SK-N-SH (cell line): ENCODE measurements at regions not wholly inside any gene's neighbourhood (a gene's known extent, or its start where the extent isn't known, plus 50 kb on each side); places are given as distances from the start of the nearest gene placed in this dataset.

Experiments used
- CTCF ChIA-PET: fragments of 300-600, 350-600 bp; formaldehyde crosslinking; extraction: SDS; loops from one replicate; lab custom pipeline; 2021; lab: Yijun Ruan, JAX
- POLR2A ChIA-PET: fragments of 350-600 bp; sonication (Branson Sonifier 250); formaldehyde crosslinking; extraction: SDS; loops from one replicate; lab custom pipeline; 2020; ENCODE audit warnings: antibody characterized with exemption, inconsistent platforms; lab: Yijun Ruan, JAX
- DNase-seq: peaks from one replicate; pipeline ENCODE4 v3.0.0; 2012
- H2AFZ ChIP-seq: fragments of 200-600 bp; sonication (generic); 2 replicates; pipeline ENCODE4 v1.8.1; 2016; ENCODE audit warnings: antibody characterized with exemption, mild to moderate bottlenecking, low read depth
- H3F3A ChIP-seq: fragments of 200-600 bp; sonication (generic); replicated peaks from 2 replicates; pipeline ENCODE3; 2016; ENCODE audit warnings: antibody characterized with exemption, mild to moderate bottlenecking; ENCODE audit not compliant: insufficient read depth
- H3K27ac ChIP-seq, 2 experiments: fragments of 200-500 bp in 1 of 2; fragments of 200-600 bp in 1 of 2; sonication (Bioruptor generic) in 1 of 2; sonication (generic), shearing (Covaris generic) in 1 of 2; 2 replicates each; pipeline versions ENCODE4 v1.5.1 to v1.6.1; 2014 to 2016; ENCODE audit warnings: low read depth in 2 of 2, inconsistent platforms in 1 of 2, low read length in 1 of 2, mild to moderate bottlenecking in 1 of 2, mixed read lengths in 1 of 2
- H3K27me3 ChIP-seq: fragments of 200-600 bp; sonication (generic), shearing (Covaris generic); 2 replicates; pipeline ENCODE4 v1.6.1; 2016; ENCODE audit warnings: mixed run types; ENCODE audit not compliant: insufficient read depth
- H3K36me3 ChIP-seq, 2 experiments: fragments of 200-500 bp in 1 of 2; fragments of 200-600 bp in 1 of 2; sonication (Bioruptor generic) in 1 of 2; sonication (generic) in 1 of 2; replicated peaks in 1 of 2; 2 replicates each; pipeline versions ENCODE3 to v1.5.1; 2014 to 2016; ENCODE audit warnings: low read length in 1 of 2, mild to moderate bottlenecking in 1 of 2; ENCODE audit not compliant: insufficient read depth in 2 of 2, control insufficient read depth in 1 of 2
- H3K4me1 ChIP-seq, 2 experiments: fragments of 200-500 bp in 1 of 2; fragments of 200-600 bp in 1 of 2; sonication (Bioruptor generic) in 1 of 2; sonication (generic), shearing (Covaris generic) in 1 of 2; 2 replicates each; pipeline versions ENCODE4 v1.5.1 to v1.6.1; 2014 to 2016; ENCODE audit warnings: low read depth in 1 of 2, low read length in 1 of 2, mixed run types in 1 of 2; ENCODE audit not compliant: insufficient read depth in 2 of 2, control insufficient read depth in 1 of 2
- H3K4me2 ChIP-seq: fragments of 200-600 bp; sonication (generic), shearing (Covaris generic); 2 replicates; pipeline ENCODE4 v1.6.1; 2017; ENCODE audit warnings: mixed run types
- H3K4me3 ChIP-seq, 2 experiments: fragments of 200-500 bp in 1 of 2; fragments of 200-600 bp in 1 of 2; sonication (Bioruptor generic) in 1 of 2; sonication (generic), shearing (Covaris generic) in 1 of 2; 2 replicates each; pipeline versions ENCODE4 v1.5.1 to v1.8.1; 2014 to 2016; ENCODE audit warnings: low read depth in 2 of 2, inconsistent platforms in 1 of 2, low read length in 1 of 2, mild to moderate bottlenecking in 1 of 2, mixed read lengths in 1 of 2, moderate library complexity in 1 of 2
- H3K79me2 ChIP-seq: fragments of 200-600 bp; sonication (generic); 2 replicates; pipeline ENCODE4 v1.8.1; 2017; ENCODE audit warnings: mild to moderate bottlenecking; ENCODE audit not compliant: insufficient read depth
- H3K9ac ChIP-seq: fragments of 200-600 bp; sonication (generic); 2 replicates; pipeline ENCODE4 v1.6.1; 2017; ENCODE audit warnings: mixed run types
- H3K9me2 ChIP-seq: fragments of 200-600 bp; sonication (generic); 2 replicates; pipeline ENCODE4 v1.6.1; 2017; ENCODE audit warnings: mixed run types
- H3K9me3 ChIP-seq: fragments of 200-600 bp; sonication (generic); 2 replicates; pipeline ENCODE4 v1.6.1; 2017; ENCODE audit warnings: mixed run types, mild to moderate bottlenecking, moderate library complexity
- H4K20me1 ChIP-seq: fragments of 200-600 bp; sonication (generic); 2 replicates; pipeline ENCODE4 v1.6.1; 2017; ENCODE audit warnings: mild to moderate bottlenecking, mixed run types; ENCODE audit not compliant: insufficient read depth
- CTCF ChIP-seq: fragments of 200-600 bp; sonication (generic); IDR thresholded peaks from 2 replicates; pipeline ENCODE4 v1.6.1; 2017; ENCODE audit warnings: antibody characterized with exemption, mild to moderate bottlenecking, moderate library complexity
- ELF1 ChIP-seq: IDR thresholded peaks from 2 replicates; pipeline ENCODE4 v1.4.0; 2012
- FOXM1 ChIP-seq: IDR thresholded peaks from 2 replicates; pipeline ENCODE4 v1.4.0; 2012; ENCODE audit warnings: low read depth, mild to moderate bottlenecking
- NFIC ChIP-seq: IDR thresholded peaks from 2 replicates; pipeline ENCODE4 v1.4.0; 2012; ENCODE audit warnings: borderline replicate concordance
- NRF1 ChIP-seq: IDR thresholded peaks from 2 replicates; pipeline ENCODE4 v1.6.1; 2012; ENCODE audit warnings: low read depth, mild to moderate bottlenecking, low read length
- TAF1 ChIP-seq: IDR thresholded peaks from 2 replicates; pipeline ENCODE4 v1.6.1; 2012; ENCODE audit warnings: low read depth, mild to moderate bottlenecking, low read length, moderate library complexity, borderline replicate concordance
- TEAD4 ChIP-seq: IDR thresholded peaks from 2 replicates; pipeline ENCODE4 v1.4.0; 2012; ENCODE audit warnings: mild to moderate bottlenecking, borderline replicate concordance; ENCODE audit not compliant: insufficient read depth
- ZBTB33 ChIP-seq: IDR thresholded peaks from 2 replicates; pipeline ENCODE4 v1.4.0; 2012; ENCODE audit warnings: low read depth, borderline replicate concordance
- WGBS: methylation state at CpG from one replicate; pipeline ENCODE4 v1.1.6; 2017; ENCODE audit warnings: low lambda C conversion rate; 5-methylcytosine and 5-hydroxymethylcytosine counted together
- TF ChIP-seq, protein P1 (sequence below): IDR thresholded peaks from 2 replicates; pipeline ENCODE4 v1.6.1; 2012; ENCODE audit warnings: mild to moderate bottlenecking, low read depth, low read length, moderate library complexity
- TF ChIP-seq, protein P2 (sequence below): IDR thresholded peaks from 2 replicates; pipeline ENCODE4; 2012

DNA sequence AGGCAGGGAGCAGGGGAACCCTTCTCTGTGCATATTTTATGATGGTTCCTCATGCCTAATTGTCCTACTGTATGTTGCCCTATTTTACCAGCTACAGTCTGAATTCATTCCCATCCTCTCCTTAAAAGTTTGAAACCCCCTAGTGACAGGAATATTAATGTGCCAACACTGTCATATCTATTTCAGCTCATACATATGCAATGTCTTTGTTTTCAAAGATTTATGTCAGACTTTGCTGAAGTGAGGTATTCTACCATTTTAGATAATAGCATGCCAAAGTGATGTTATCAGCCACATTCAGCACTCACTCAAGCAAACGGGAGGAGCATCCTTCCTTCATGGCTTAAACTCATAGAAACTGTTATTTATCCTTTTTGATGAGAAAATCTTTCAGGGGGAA is 696.5 kb downstream of the NR2F1-AS1 start:
- 13% methylated on average over 1 of the region's 1 CpG for WGBS
- Histone ChIP-seq H3K79me2 (no peaks in the 10 kb centered on the region), H3K4me1 (no peaks in the 10 kb centered on the region; a peak in 1 of 4 replicates), H4K20me1 (no peaks in the 10 kb centered on the region), H3K4me3 (no peak overlapping the region), H3K36me3 (no peaks in the 10 kb centered on the region), H3K9ac (no peak overlapping the region), H2AFZ (no peak overlapping the region), H3F3A (no peaks in the 10 kb centered on the region), H3K9me2 (no peaks in the 10 kb centered on the region), H3K9me3 (no peaks in the 10 kb centered on the region), H3K27me3 (no peaks in the 10 kb centered on the region), H3K27ac (no peak overlapping the region), H3K4me2 (no peak overlapping the region)
- POLR2A ChIA-PET: no interaction called here
- TF ChIP-seq TEAD4 (no peak), ELF1 (no peak), ZBTB33 (no peak), NFIC (peak; percentile 4; the same call in 1 of the 2 replicates), TAF1 (no peak), CTCF (0 out of 2 replicates have a peak, but pooled peaks have one; percentile 12), NRF1 (no peak), FOXM1 (no peak)
- TF ChIP-seq, protein P1, sequence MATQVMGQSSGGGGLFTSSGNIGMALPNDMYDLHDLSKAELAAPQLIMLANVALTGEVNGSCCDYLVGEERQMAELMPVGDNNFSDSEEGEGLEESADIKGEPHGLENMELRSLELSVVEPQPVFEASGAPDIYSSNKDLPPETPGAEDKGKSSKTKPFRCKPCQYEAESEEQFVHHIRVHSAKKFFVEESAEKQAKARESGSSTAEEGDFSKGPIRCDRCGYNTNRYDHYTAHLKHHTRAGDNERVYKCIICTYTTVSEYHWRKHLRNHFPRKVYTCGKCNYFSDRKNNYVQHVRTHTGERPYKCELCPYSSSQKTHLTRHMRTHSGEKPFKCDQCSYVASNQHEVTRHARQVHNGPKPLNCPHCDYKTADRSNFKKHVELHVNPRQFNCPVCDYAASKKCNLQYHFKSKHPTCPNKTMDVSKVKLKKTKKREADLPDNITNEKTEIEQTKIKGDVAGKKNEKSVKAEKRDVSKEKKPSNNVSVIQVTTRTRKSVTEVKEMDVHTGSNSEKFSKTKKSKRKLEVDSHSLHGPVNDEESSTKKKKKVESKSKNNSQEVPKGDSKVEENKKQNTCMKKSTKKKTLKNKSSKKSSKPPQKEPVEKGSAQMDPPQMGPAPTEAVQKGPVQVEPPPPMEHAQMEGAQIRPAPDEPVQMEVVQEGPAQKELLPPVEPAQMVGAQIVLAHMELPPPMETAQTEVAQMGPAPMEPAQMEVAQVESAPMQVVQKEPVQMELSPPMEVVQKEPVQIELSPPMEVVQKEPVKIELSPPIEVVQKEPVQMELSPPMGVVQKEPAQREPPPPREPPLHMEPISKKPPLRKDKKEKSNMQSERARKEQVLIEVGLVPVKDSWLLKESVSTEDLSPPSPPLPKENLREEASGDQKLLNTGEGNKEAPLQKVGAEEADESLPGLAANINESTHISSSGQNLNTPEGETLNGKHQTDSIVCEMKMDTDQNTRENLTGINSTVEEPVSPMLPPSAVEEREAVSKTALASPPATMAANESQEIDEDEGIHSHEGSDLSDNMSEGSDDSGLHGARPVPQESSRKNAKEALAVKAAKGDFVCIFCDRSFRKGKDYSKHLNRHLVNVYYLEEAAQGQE: no peak
- TF ChIP-seq, protein P2, sequence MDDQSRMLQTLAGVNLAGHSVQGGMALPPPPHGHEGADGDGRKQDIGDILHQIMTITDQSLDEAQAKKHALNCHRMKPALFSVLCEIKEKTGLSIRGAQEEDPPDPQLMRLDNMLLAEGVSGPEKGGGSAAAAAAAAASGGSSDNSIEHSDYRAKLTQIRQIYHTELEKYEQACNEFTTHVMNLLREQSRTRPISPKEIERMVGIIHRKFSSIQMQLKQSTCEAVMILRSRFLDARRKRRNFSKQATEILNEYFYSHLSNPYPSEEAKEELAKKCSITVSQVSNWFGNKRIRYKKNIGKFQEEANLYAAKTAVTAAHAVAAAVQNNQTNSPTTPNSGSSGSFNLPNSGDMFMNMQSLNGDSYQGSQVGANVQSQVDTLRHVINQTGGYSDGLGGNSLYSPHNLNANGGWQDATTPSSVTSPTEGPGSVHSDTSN: peak; percentile 39
- DNase-seq: no peak
- CTCF ChIA-PET: no interaction called here
